T1000 (cell line): ENCODE measurements at regions not wholly inside any gene's neighbourhood (a gene's known extent, or its start where the extent isn't known, plus 50 kb on each side); places are given as distances from the start of the nearest gene placed in this dataset.
"Not testable (repeated sequence)": the region's sequence is repeated elsewhere in the genome, so short reads cannot be mapped to it uniquely, and the experiment has no call there.

Source experiments
- DNase-seq: peaks from one replicate; lab custom pipeline; 2025; ENCODE audit warnings: mixed read lengths; lab: John Stamatoyannopoulos, UW

DNA sequence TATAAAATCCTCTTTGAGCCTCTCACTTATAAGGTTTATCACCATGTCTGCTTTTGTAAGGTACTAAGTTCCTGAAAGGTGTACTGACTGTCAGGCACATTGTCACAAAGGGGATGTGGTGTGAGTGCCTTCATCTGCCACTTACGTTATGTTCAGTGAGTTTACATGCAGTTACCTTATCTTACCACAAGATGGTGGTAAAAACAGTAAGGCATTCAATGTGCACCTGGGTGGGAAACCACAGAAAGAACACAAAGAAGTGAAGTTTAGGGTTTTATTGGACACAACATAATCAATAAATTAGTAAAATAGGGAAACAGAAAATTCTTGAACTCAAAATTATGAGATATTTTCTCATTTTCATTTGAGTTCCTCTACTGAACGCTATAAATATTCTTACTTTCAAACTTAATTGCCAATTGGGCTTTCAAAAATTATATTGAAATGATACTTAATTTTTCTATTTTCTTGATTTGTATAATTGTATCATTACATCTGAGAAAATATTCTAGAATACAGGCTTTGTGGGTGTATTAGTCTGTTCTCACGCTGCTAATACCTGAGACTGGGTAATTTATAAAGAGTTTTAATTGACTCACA lies 650.8 kb downstream of the PCDH7 start:
- peak; percentile 1 for DNase-seq

DNA sequence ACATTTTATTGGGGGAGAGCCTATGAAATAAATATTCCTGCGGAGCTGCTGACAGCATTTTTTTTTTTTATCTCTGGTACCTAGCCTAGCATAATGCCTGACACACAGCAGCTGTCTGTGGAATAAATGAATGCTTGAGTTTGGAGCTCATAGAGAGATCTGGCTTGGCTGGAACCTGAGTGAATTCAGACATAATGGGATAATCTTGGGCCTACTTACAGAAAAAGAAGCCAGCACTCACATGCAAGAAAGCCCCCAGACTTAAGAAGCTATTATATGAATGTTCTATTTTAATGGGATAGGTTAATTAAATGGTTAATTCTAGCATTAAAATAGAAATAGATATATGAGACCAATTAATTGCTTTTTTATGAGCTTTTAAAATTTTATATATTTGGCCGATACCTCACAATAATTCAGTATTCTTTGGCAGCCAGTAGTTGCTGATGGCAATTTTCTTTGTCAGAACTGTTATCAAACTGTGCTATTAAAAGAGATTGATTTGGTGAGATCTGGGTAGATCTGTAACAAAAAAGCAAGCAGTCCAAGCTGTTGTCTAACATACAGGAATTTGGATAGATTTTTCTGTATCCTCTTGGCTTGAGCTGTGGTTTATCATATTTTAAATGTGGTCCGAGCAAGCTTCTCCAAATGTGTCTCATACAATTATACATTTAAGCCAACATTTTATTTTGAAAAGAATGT lies 654.2 kb downstream of the PCDH7 start:
- DNase-seq, result no peak

DNA sequence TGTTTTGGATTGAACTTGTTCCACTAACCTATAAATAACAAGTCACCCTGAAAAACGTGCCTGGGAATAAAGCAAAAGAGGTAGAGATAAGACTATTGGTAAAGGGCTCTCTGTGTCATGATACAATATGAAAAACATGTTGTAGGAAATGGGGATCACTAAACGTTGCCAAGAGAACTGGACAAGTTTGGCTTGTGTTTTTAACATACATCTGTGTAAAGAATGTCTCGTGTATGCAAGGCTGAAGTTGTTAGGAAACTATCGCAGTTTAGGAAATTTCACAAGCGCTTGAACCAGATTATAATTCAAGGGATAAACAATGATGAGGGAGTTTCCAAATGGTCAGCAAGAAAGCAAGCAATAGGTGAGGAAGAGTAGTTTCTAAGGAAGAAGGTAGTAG lies 655.8 kb downstream of the PCDH7 start:
- DNase-seq, result no peak

- no peak for DNase-seq
Measured at GRCh38 chr4:31379364-31379763, 659.2 kb downstream of the PCDH7 start.

- DNase-seq, result no peak
Measured at GRCh38 chr4:31383767-31384166, 663.6 kb downstream of the PCDH7 start.

- no peak for DNase-seq
Measured at GRCh38 chr4:31390849-31391248, 670.7 kb downstream of the PCDH7 start.

GRCh38 chr4:31391976-31392375 lies 671.8 kb downstream of the PCDH7 start:
- no peak for DNase-seq

GRCh38 chr4:31392923-31393322 lies 672.8 kb downstream of the PCDH7 start:
- DNase-seq, result no peak

- DNase-seq, result no peak
Measured at GRCh38 chr4:31408121-31408520, 688.0 kb downstream of the PCDH7 start.

GRCh38 chr4:31411565-31411964 lies 691.4 kb downstream of the PCDH7 start:
- DNase-seq, result no peak

- no peak for DNase-seq
Measured at GRCh38 chr4:31415629-31416028, 695.5 kb downstream of the PCDH7 start.

DNA sequence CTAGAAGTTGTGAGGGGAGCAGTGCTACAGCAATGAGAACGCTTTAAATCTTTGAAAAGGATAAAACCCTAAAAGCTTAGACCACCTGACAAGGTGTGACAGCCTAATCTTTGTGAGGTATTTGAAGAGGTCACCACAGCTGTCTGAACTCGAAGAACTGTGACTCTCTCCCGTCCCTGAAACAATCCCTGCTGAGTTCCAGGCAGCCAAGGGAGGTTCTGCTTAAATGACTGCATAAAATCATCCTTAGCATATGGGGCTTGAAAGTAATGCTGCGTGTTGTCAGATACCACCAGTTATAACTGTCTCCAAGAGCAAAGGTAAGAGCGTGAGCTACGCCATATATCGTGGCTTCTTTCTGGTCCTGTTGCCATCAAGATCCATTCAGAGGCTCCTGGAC lies 696.3 kb downstream of the PCDH7 start:
- no peak for DNase-seq

GRCh38 chr4:31417040-31417439 lies 696.9 kb downstream of the PCDH7 start:
- no peak for DNase-seq

- no peak for DNase-seq
Measured at GRCh38 chr4:31422006-31422405, 701.8 kb downstream of the PCDH7 start.

DNA sequence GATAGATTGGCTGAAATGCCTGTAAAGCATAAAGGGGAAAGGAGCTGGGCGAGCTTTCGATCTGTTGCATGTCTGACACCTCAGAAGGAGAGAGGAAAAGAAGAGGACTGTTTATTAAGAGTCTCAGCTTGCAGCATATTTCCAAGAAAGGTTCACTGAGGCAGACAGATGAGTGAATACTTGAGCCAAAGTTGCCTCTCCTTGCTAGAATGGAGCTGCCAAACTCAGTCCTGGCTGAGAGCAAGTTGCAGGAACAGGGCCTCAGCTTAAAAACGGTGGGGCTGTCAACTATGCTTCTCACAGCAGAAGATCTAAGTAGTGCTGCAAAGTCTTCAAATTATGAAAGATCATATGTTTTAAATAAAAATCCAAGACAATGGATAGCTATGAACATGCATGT lies 707.5 kb downstream of the PCDH7 start:
- DNase-seq, result no peak

DNA sequence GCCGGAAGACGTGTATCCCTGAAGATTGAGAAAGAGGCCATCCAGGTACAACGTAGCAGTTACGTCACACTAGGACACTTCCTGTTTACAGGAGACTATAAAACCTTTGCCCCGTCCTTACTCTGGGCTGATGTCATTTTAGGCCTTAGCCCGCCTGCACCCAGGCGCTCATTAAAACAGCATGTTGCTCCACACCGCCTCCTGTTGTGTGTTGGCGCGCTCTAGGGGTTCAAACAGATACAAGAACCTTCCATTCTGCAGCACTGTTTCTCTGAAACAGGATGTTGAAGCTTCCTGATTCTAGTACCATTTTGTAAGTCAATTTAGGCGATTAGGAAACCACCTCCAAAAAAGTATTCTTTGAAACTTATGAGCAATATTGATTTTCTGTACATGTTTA lies 722.1 kb downstream of the PCDH7 start:
- DNase-seq, result no peak

GRCh38 chr4:31445526-31445925 lies 725.4 kb downstream of the PCDH7 start:
- no peak for DNase-seq

GRCh38 chr4:31455612-31456011 lies 735.4 kb downstream of the PCDH7 start:
- DNase-seq, result no peak

DNA sequence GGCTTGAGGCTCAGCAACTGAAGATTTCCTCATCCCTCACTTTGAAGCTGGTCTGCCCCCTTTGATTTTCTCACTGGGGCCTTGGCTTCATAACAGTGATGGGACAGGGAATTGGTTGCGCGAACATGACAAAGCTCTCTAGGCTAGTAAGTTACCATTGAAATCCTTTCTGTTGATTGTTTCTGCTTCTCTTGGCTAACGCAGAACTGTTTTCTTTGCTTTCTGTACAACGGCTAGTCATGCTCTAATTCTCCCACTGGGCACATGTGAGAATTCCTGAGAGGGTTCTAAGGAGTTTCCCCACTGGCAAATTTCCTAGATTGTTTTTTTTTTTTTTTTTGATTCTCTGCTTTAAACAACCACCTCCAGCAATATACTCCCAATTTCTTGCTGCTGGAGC lies 738.6 kb downstream of the PCDH7 start:
- DNase-seq, result peak; percentile 14

- peak; percentile 60 for DNase-seq
Measured at GRCh38 chr4:31461421-31461820, 741.3 kb downstream of the PCDH7 start.

DNA sequence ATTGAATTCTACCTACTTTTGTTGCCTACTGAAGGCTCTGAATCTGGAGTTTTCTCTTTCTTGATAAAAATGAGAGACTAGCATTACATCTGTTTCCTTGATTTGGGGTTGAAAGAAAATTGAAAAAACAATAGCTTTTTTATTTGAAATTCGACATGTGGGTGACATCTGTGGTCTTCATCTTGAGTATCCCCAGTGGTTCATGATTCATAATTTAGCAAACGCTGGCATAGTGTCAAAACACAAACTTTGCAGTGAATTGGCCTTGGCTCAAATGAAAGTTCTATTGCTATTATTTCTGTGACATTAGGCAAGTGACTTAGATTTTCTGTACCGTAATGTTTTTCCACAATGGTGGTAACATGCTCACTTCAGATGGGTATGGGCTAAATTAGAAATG lies 747.6 kb downstream of the PCDH7 start:
- no peak for DNase-seq

- no peak for DNase-seq
Measured at GRCh38 chr4:31474221-31474620, 754.1 kb downstream of the PCDH7 start.

GRCh38 chr4:31482691-31483090 lies 762.5 kb downstream of the PCDH7 start:
- DNase-seq, result no peak

GRCh38 chr4:31499216-31499615 lies 779.0 kb downstream of the PCDH7 start:
- DNase-seq, result not testable (repeated sequence)
